ENCODE measurements at regions not wholly inside any gene's neighbourhood (a gene's known extent, or its start where the extent isn't known, plus 50 kb on each side); places are given as distances from the start of the nearest gene placed in this dataset.

GRCh38 chr6:104604685-104605084 lies 255.0 kb downstream of the HACE1 start (continued):
- TF ChIP-seq ZNF318 (CRISPR knock-in tag; IDR thresholded peaks at IDR 0.05) (no peak), MYNN (CRISPR knock-in tag; IDR thresholded peaks at IDR 0.05; ENCODE audit: low read depth) (no peak), ATF4 (CRISPR knock-in tag; IDR thresholded peaks at IDR 0.05) (no peak), ZNF607 (CRISPR knock-in tag; IDR thresholded peaks at IDR 0.05; ENCODE audit: borderline replicate concordance) (no peak), ATF1 (CRISPR knock-in tag; IDR thresholded peaks at IDR 0.05) (no peak), FOXK2 (IDR thresholded peaks at IDR 0.05) (no peak), ZBTB2 (CRISPR knock-in tag; IDR thresholded peaks at IDR 0.05; ENCODE audit: low read depth) (no peak), SKI (IDR thresholded peaks at IDR 0.05; ENCODE audit: partially characterized antibody) (no peak)

Data from HepG2 (cell line).